Aorta (tissue), 5 donors: ENCODE measurements at regions not wholly inside any gene's neighbourhood (a gene's known extent, or its start where the extent isn't known, plus 50 kb on each side); places are given as distances from the start of the nearest gene placed in this dataset.
"Not testable (repeated sequence)": the region's sequence is repeated elsewhere in the genome, so short reads cannot be mapped to it uniquely, and the experiment has no call there.

Source experiments
- ATAC-seq: fragments of 200-7000 bp; cut with Tn5 transposase; one replicate; pipeline ENCODE4 v1.9.1; 2022; ENCODE audit warnings: moderate library complexity; ENCODE audit not compliant: low FRiP score
- DNase-seq, 2 donors: peaks; one replicate each; pipeline ENCODE4 v3.0.0-alpha.2; 2020
- H3K27ac ChIP-seq, 2 donors: one replicate each; pipeline ENCODE4 v1.5.1; 2013; ENCODE audit warnings: low read length in 2 of 2, mild to moderate bottlenecking in 2 of 2, moderate library complexity in 2 of 2, control low read depth in 1 of 2, inconsistent platforms in 1 of 2, low read depth in 1 of 2
- H3K27me3 ChIP-seq, 2 donors: one replicate each; pipeline ENCODE4 v1.6.1; 2013; ENCODE audit warnings: control low read depth in 1 of 2, low read length in 1 of 2, mild to moderate bottlenecking in 1 of 2, moderate library complexity in 1 of 2; ENCODE audit not compliant: insufficient read depth in 2 of 2, control insufficient read depth in 1 of 2
- H3K36me3 ChIP-seq, 2 donors: one replicate each; pipeline ENCODE4 v1.6.1; 2013; ENCODE audit warnings: control low read depth in 1 of 2, low read length in 1 of 2, mild to moderate bottlenecking in 1 of 2; ENCODE audit not compliant: insufficient read depth in 2 of 2, control insufficient read depth in 1 of 2
- H3K4me1 ChIP-seq, 2 donors: one replicate each; pipeline ENCODE4 v1.6.1; 2013; ENCODE audit warnings: low read length in 2 of 2, control low read depth in 1 of 2, mild to moderate bottlenecking in 1 of 2, moderate library complexity in 1 of 2; ENCODE audit not compliant: insufficient read depth in 2 of 2, control insufficient read depth in 1 of 2
- H3K4me3 ChIP-seq, 2 donors: one replicate each; pipeline ENCODE4 v1.5.1; 2013; ENCODE audit warnings: low read length in 2 of 2, control low read depth in 1 of 2, mild to moderate bottlenecking in 1 of 2
- H3K9me3 ChIP-seq: one replicate; pipeline ENCODE4 v1.6.1; 2013; ENCODE audit warnings: mild to moderate bottlenecking, low read length; ENCODE audit not compliant: control insufficient read depth
- WGBS, 2 donors: extraction: QIAGEN DNeasy Blood & Tissue Kit; methylation state at CpG; one replicate each; pipeline ENCODE4 v1.1.7; 2013; 5-methylcytosine and 5-hydroxymethylcytosine counted together
- intact Hi-C, 2 donors: fragments of 100-400 bp; cut with DNase I; formaldehyde crosslinking; loops; one replicate each; pipeline versions ENCODE4 v1.14.2 to v1.15.0; 2022
- donor health status: healthy with polysubstance abuse.
- donor health status: Bipolar disorder and iron deficiency.
- donor health status: DM: no; HTN: no; CAD: no.
- donor health status: DM: no; HTN: no; CAD: no.
- donor health status: DM: yes; HTN: yes; CAD: no.

DNA sequence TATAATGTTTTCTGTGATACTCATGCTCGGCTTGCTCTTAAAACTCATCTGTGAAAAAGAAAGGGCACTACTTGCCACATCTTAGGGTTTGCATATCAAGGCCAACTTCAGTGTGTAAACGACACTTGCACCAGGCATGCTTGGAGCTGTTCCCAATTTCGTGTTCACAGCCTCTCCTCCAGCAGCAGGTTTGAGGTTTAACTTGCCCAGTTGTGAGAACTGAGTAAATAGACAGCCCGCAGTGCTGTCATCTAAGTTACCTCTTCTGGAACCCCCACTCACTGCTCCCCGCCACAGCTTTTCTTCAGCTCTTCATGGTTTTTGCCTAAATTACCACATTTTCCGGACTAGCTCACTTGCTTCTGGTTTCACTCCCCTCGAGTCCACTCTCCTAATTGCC lies 595.4 kb downstream of the TTLL7 start:
- H3K9me3 ChIP-seq, intact Hi-C loops, H3K4me1 ChIP-seq, H3K4me3 ChIP-seq, ATAC-seq, H3K27me3 ChIP-seq, H3K36me3 ChIP-seq, DNase-seq, H3K27ac ChIP-seq: not testable (repeated sequence)
- WGBS, 2 donors = 81 to 90% methylated on average over 6 to 7 of the region's 7 CpGs

DNA sequence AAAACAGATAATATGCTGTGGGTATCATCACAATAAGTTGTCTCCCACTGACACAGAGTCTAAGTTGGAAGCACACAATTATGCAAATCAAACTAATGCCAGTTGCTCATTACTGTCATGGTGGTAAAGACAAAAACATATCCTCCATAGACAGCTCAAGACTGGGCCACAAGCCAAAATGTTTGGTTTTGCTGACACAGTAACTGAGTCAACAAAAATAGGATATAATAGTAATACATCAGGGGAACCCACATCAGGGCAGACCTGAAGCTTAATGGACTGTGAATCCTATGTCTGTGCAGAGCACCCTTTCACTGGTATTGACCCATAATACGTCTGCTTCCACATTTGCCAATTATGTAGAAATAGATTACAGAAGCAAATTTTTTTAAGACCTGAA lies 597.8 kb downstream of the TTLL7 start:
- H3K27ac ChIP-seq, intact Hi-C loops, ATAC-seq, H3K36me3 ChIP-seq, H3K9me3 ChIP-seq, H3K27me3 ChIP-seq, H3K4me3 ChIP-seq, H3K4me1 ChIP-seq, DNase-seq: not testable (repeated sequence)
- 93 to 100% methylated on average over 1 of the region's 1 CpG for WGBS, 2 donors

DNA sequence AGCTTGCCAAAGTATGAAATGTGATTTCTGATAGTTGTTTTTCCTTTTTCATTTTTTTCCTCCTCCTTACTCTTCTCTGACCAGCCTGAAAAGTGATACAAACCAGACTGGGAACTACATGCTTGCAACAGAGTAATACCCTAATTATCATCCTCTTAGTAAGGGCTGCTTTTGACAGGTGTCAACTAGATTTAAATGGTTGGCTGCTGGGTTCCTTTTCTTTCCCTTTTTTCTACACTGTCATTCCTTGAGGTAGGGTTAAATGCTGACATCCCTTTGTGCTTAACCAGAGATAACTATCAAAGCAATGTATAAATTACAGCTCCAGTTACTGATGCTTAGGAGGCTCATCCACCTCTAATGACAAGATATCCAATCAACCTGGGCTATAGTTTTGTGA lies 598.8 kb downstream of the TTLL7 start:
- H3K36me3 ChIP-seq, H3K27ac ChIP-seq, intact Hi-C loops, H3K4me3 ChIP-seq, H3K27me3 ChIP-seq, H3K4me1 ChIP-seq, DNase-seq, H3K9me3 ChIP-seq, ATAC-seq: not testable (repeated sequence)

DNA sequence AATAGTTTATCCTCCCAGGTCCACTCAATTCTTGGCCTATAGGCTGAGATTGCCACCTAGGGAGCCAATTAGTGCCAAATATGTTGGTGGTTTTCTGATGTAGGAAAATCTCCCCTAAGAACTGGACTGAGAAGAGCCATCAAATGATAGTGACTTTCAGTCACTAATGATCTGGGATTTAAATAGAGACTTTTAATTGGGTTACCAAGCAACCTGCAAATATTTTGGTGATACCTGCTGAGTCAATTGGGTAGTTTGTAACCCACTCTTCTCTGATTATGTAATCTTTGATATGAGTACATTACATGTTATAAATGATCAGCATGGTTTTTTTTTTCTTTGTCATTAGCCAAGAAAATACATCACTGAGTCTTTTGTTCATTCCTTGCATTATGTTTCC lies 600.8 kb downstream of the TTLL7 start:
- H3K27me3 ChIP-seq, H3K4me3 ChIP-seq, DNase-seq, H3K36me3 ChIP-seq, H3K27ac ChIP-seq, H3K4me1 ChIP-seq, ATAC-seq, intact Hi-C loops, H3K9me3 ChIP-seq: not testable (repeated sequence)

DNA sequence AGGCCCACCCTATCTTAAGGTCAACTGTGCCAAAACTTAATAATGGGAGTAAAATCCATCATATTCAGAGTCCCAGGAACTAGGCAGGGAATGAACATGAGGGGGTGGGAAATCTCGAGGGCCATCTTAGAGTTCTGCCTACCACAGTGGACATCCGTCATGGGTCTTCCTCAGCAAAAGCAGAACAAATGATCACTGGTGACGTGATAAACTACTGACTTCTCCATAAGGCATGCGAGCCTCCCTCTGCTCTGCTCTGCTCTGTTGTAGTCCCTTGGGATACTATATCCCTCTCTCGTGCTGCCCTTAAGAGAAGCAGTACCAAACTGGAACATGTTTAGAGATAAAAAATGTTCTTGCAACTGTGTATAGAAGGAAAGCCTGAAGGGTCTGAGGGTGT lies 603.8 kb downstream of the TTLL7 start:
- H3K4me1 ChIP-seq, H3K27ac ChIP-seq, intact Hi-C loops, H3K27me3 ChIP-seq, ATAC-seq, H3K4me3 ChIP-seq, DNase-seq, H3K36me3 ChIP-seq, H3K9me3 ChIP-seq: not testable (repeated sequence)
- 67 to 83% methylated on average over 5 of the region's 5 CpGs for WGBS, 2 donors

DNA sequence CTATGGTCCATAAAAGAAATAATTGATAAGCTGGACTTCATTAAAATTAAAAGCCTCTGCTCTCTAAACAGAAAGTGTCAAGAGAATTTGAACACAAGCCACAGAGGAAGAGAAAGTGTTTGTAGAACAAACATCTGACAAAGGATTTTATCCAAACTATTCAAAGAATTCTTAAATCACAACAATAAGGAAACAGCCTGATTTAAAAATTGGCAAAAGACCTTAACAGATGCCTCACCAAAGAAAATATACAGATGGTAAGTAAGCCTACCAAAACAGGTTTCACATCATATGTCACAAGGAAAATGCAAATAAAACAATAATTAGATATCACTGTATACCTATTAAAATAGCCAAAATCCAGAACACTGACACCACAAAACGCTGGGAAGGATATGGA lies 612.0 kb downstream of the TTLL7 start:
- H3K9me3 ChIP-seq, H3K36me3 ChIP-seq, intact Hi-C loops, DNase-seq, H3K4me1 ChIP-seq, H3K27me3 ChIP-seq, ATAC-seq, H3K27ac ChIP-seq, H3K4me3 ChIP-seq: not testable (repeated sequence)
- WGBS, 2 donors = 11 to 22% methylated on average over 1 of the region's 1 CpG

DNA sequence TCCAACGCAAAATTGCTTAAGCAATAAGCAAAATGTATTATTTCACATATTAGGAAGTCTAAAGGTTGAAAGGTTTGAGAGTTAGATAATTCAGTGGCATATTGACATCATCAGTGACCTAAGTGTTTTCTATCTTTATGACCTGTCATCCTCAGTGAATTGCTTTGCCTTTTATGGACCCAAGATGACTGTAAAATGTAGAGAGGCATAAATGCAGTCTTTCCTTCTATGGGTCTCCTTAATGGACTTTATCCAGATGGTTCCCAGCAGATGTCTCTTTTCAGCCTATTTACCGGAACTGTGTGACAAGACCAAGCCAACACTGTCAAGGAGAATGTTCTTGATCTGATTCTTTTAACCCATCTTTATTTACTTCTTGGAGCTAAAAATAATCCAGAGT lies 615.8 kb downstream of the TTLL7 start:
- ATAC-seq, H3K36me3 ChIP-seq, DNase-seq, H3K9me3 ChIP-seq, H3K4me1 ChIP-seq, intact Hi-C loops, H3K27ac ChIP-seq, H3K27me3 ChIP-seq, H3K4me3 ChIP-seq: not testable (repeated sequence)
- 100% methylated on average over 1 of the region's 2 CpGs; no CpG with 5 or more reads in 1 of the 2 donors for WGBS, 2 donors

DNA sequence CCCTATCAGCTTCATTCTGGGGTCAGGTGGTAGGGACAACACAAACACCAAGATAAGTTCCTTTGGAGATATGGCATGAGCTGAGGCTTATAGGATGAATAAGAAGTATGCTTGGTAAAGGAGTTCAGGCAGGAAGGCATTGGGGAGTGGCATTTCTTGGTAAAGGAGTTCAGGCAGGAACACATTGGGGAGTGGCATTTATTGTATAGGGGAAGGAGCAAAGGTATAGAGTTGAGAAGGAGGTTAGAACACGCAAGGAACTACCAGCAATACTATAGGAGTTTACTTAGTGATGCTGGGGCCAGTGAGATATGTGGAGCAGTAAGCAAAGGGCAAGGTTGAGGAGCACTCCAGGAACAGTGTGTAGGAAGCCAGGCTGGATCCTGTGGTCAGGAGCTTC lies 625.9 kb downstream of the TTLL7 start:
- DNase-seq, H3K36me3 ChIP-seq, ATAC-seq, H3K4me1 ChIP-seq, H3K27ac ChIP-seq, H3K27me3 ChIP-seq, H3K4me3 ChIP-seq, intact Hi-C loops, H3K9me3 ChIP-seq: not testable (repeated sequence)
- WGBS, 2 donors = 92 to 96% methylated on average over 1 of the region's 1 CpG

DNA sequence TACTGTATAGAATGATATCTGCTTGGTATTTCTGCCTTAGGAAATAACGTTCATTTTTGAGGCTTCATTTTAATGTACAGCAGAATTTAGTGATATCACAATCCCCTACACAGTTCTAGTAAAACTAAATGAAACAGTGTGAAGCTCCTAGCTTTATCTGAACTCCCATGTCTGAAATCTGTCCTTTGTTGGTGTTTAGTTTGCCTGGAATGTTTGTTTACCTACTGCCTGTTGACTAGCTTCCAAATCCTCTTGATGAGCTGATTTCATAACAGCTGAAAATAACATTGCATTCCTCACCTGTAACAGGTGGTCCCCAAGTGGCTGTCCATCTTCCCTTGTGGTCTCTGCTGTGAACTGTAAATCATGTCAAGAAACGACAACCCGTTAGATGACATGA lies 629.1 kb downstream of the TTLL7 start:
- H3K4me3 ChIP-seq, H3K27ac ChIP-seq, H3K27me3 ChIP-seq, H3K9me3 ChIP-seq, H3K4me1 ChIP-seq, intact Hi-C loops, DNase-seq, ATAC-seq, H3K36me3 ChIP-seq: not testable (repeated sequence)
- 45 to 59% methylated on average over 3 of the region's 3 CpGs for WGBS, 2 donors
